Hippocampal formation (tissue), 2 donors: ENCODE measurements at regions not wholly inside any gene's neighbourhood (a gene's known extent, or its start where the extent isn't known, plus 50 kb on each side); places are given as distances from the start of the nearest gene placed in this dataset.
"Not testable (repeated sequence)": the region's sequence is repeated elsewhere in the genome, so short reads cannot be mapped to it uniquely, and the experiment has no call there.

ENCODE experiments used
- DNase-seq, 2 donors: peaks; one replicate each; lab custom pipeline; 2025; lab: John Stamatoyannopoulos, UW

- DNase-seq = no peak
Observed at GRCh38 chr5:89556215-89556913, 673.4 kb upstream of the MEF2C start.

- no peak for DNase-seq
Observed at GRCh38 chr5:89546657-89547056, 663.7 kb upstream of the MEF2C start.

- DNase-seq = no peak
Observed at GRCh38 chr5:89545626-89546025, 662.6 kb upstream of the MEF2C start.

- DNase-seq = no peak
Observed at GRCh38 chr5:89545076-89545475, 662.1 kb upstream of the MEF2C start.

- no peak for DNase-seq
Observed at GRCh38 chr5:89542736-89543135, 659.8 kb upstream of the MEF2C start.

- DNase-seq = no peak
Observed at GRCh38 chr5:89537800-89538199, 654.8 kb upstream of the MEF2C start.

- DNase-seq = no peak
Observed at GRCh38 chr5:89536020-89536419, 653.0 kb upstream of the MEF2C start.

- DNase-seq = no peak
Observed at GRCh38 chr5:89535411-89535810, 652.4 kb upstream of the MEF2C start.

- DNase-seq = no peak
Observed at GRCh38 chr5:89534331-89534730, 651.3 kb upstream of the MEF2C start.

DNA sequence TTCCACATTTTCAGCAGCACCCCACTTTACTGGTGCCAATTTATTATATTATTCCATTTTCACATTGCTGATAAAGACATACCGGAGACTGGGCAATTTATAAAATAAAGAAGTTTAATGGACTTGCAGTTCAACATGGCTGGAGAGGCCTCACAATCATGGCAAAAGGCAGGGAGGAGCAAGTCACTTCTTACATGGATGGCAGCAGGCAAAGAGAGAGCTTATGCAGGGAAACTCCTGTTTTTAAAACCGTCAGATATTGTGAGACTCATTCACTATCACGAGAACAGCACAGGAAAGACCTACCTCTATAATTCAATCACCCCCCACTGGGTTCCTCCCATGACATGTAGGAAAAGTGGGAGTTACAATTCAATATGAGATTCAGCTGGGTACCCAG is 641.8 kb upstream of the MEF2C start:
- DNase-seq = no peak

DNA sequence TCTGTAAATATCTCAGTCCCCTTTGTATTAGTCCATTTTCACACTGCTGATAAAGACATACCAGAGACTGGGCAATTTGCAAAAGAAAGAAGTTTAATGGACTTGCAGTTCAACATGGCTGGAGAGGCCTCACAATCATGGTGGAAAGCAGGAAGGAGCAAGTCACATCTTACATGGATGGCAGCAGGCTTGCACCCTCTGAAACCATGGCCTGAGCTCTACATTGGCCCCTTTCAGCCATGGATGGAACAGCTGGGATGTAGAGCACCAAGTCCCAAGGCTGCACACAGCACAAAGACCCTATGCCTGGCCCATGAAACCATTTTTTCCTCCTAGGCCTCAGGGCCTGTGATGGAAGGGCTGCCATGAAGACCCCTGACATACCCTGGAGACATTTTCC is 640.9 kb upstream of the MEF2C start:
- not testable (repeated sequence) for DNase-seq

DNA sequence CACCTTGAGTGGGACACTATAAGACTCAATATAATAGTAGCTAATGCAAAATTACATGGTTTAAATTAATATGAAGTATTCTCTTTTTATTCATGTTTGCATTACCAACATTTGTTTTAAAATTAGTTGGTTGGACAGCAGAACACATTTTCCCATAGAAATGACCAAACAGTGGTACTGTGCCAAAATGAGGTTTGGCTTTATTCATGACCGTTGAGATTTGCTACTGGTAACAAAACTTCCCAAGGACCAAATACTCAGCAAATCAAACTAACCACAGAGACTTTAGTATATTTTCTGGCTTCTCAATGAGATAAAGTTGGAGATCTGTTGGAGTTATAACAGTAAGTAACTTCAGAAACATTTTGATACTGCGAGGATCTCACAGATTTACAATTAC is 637.8 kb upstream of the MEF2C start:
- DNase-seq = no peak

GRCh38 chr5:89513299-89514044 is 630.5 kb upstream of the MEF2C start:
- no peak for DNase-seq

DNA sequence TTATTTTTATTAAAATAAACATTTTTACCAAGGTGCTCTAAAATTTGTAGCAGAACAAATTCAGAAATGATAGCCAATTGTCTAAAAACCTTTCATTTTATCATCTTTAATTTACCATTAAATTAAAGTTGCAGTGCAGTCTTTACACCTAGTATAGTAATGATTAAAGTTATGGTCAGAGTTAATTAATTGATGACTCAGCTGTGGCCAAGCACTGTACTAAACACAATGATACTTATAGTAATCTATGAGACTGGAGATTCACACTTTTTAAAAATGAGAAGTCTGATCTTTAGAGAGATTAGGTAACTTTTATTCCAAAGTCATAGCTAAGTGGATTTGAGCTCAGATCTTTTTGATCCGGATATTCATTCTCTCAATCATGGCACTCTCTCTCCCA is 621.1 kb upstream of the MEF2C start:
- DNase-seq = no peak

DNA sequence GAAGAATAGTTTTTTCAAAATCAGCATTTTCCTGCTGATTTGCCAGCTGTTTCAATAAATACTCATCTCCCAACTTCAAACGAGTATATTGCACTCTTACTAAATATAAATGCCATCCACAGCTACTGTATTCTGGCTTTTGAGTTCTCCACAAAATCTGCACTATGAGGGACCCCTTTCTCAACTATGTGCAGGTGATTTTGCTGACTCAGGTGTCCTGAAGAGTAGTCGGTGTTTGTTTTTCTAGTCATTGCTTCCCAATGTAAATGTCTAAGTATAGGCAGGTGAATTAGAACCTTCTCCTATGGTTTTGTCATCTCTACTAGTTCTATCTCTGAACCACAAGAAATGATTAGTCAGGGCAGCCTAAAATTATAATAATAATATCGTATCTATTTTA is 616.8 kb upstream of the MEF2C start:
- DNase-seq = no peak

DNA sequence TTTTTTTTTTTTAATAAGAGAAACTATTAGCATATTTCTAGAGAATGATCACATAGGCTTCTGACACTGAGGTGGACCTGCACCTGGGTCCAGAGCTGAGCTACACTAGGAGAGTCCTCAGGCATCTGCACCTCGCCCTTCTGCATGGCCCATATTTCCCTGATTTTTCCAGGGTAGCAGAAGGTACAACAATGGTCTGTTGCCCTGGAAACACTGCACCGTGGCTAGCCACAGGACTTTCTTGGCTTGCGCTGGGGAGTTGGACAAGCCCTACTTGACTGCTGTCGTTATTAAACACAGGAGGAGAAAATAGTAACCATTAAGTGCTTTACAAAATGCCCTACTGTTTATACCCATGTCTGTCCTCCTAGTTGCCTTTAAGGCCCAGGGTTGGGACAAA is 615.7 kb upstream of the MEF2C start:
- no peak for DNase-seq

DNA sequence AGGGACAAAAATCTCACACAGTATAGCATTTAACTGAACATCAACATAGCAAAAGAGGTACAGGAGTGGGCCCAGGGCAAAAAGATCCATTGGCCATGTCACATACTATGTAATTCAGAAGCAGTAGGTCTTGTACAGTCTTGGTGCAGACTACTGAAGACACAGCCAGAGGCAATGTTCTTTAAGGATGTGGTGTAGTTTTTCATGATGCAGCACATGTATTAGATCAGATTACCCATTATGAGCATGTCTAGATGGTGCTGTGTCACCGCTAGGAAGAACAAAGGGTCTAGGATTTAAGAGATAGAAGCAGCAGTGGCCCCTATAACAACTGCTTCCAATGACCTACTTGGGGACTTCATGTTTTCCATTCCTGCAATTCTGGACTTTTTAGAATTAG is 610.4 kb upstream of the MEF2C start:
- no peak for DNase-seq

DNA sequence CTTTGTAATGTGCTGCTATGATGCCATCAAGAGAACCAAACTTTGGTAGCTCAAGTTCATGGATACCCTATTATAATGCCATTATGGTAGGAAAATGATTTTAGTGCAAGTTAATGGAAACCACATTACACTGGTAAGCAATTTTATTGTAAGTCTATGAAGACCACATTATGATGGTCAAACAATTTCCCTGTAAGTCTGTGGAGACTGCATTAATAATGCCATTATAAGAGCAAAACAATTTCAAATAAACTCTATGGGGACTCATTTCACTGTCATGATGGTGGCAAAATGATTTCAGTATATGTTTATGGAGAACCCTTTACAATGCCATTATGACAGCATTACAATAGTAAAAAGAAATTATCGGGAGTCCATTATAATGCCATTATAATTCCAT is 602.0 kb upstream of the MEF2C start:
- DNase-seq = no peak

- DNase-seq = no peak
Observed at GRCh38 chr5:89480406-89481007, 597.5 kb upstream of the MEF2C start.

- no peak for DNase-seq
Observed at GRCh38 chr5:89478851-89479250, 595.9 kb upstream of the MEF2C start.

- DNase-seq = no peak
Observed at GRCh38 chr5:89473196-89473595, 590.2 kb upstream of the MEF2C start.

DNA sequence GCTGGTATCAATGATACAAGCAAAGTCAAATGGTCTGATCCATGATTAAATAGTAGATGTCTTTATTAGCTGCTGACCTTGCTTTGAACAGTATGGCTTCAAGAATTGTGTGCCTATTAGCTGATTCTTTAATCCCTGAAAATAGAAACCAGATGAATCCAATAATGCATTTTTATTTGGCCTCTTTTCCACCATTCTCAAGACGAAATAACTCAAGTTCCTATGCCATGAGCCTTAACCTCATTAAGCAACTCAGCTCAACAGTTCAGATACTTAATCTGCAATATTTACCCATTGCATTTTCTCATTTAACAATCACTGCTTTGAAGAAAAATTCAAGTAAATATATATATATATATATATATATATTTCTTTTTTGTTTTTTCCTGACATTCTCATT is 588.6 kb upstream of the MEF2C start:
- no peak for DNase-seq

GRCh38 chr5:89471115-89471514 is 588.1 kb upstream of the MEF2C start:
- DNase-seq = no peak
